Mucosa of rectum (tissue), 2 donors: ENCODE measurements at regions not wholly inside any gene's neighbourhood (a gene's known extent, or its start where the extent isn't known, plus 50 kb on each side); places are given as distances from the start of the nearest gene placed in this dataset.

ENCODE experiments used
- H3K27ac ChIP-seq, 2 donors: one replicate each; pipeline ENCODE4 v1.7.0; 2013; ENCODE audit warnings: inconsistent platforms in 2 of 2, low read depth in 2 of 2, low read length in 2 of 2
- H3K27me3 ChIP-seq, 2 donors: one replicate each; pipeline ENCODE4 v1.7.0; 2013; ENCODE audit warnings: low read length in 2 of 2; ENCODE audit not compliant: control insufficient read depth in 2 of 2, insufficient read depth in 2 of 2
- H3K36me3 ChIP-seq, 2 donors: one replicate each; pipeline ENCODE4 v1.7.0; 2013; ENCODE audit warnings: low read length in 2 of 2; ENCODE audit not compliant: control insufficient read depth in 2 of 2, insufficient read depth in 2 of 2
- H3K4me1 ChIP-seq, 2 donors: one replicate each; pipeline ENCODE4 v1.7.0; 2013; ENCODE audit warnings: low read length in 2 of 2, mild to moderate bottlenecking in 1 of 2; ENCODE audit not compliant: control insufficient read depth in 2 of 2, insufficient read depth in 2 of 2
- H3K4me3 ChIP-seq, 2 donors: one replicate each; pipeline ENCODE4 v1.7.0; 2013; ENCODE audit warnings: low read length in 2 of 2
- H3K9ac ChIP-seq, 2 donors: one replicate each; pipeline ENCODE4 v1.7.0; 2013; ENCODE audit warnings: low read length in 2 of 2, low read depth in 1 of 2, mild to moderate bottlenecking in 1 of 2
- H3K9me3 ChIP-seq, 2 donors: one replicate each; pipeline ENCODE4 v1.7.0; 2013; ENCODE audit warnings: low read length in 2 of 2; ENCODE audit not compliant: control insufficient read depth in 2 of 2
- donor health status: healthy.
- donor health status: Normal muscosa, but diverticular disease.

DNA sequence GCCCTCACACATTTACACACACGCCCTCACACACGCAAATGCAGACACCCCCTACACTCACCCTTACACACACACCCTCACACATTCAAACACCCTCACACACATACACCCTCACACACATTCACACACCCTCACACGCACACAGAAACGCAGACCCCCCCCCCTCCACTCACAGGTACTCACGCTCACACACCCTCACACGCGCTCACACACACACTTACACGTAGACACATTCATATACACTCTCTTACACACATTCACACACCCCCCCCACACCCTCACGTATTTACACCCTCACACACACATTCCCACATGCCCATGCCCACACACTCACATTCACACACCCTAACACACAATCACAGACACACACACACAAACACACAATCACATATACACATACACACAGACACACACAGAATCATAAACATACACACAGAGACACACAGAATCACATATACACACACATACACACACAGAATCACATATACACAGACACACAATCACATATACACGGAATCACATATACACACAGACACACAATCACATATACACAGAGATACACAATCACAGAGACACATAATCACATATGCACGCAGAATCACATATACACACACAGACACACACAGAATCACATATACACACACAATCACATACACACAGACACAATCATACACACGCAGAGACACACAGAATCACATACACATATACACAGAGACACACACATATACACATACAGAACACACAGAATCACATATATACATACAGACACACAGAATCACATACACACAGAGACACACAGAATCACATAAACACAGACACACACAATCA is 250.1 kb upstream of the RPL38 start:
- no peaks in the 10 kb centered on the region for H3K9me3 ChIP-seq
- H3K27me3 ChIP-seq, result peaks cover 11 to 17% of the 10 kb centered on the region in 2 donors
- H3K4me1 ChIP-seq, result peaks cover 16 to 36% of the 10 kb centered on the region in 2 donors
- peak overlapping the region; percentile 28 to 40 for H3K4me3 ChIP-seq
- peak overlapping the region in 1 of 2 donors; percentile 45 for H3K9ac ChIP-seq
- H3K36me3 ChIP-seq, result no peaks in the 10 kb centered on the region
- no peak overlapping the region for H3K27ac ChIP-seq

DNA sequence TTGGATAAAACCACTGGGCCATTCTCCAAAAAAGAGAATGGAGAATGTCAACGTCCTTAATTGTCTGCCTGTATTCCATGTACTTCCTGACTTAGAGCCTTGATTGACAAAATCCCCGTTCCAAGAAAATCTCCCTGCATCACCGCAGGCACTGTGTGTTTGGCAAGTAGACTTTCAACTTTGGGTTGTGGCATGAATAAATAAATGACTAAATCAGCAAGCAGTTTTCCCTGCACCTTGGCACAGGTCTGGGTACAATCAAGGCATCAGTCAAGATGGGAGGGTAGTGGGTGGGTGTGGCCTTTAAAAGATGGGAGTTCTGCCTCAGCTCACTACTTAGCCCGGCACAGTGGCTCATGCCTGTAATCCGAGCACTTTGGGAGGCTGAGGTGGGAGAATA is 248.5 kb upstream of the RPL38 start:
- Histone ChIP-seq H3K4me1 (peaks cover 16 to 36% of the 10 kb centered on the region in 2 donors), H3K27me3 (peaks cover 11 to 17% of the 10 kb centered on the region in 2 donors), H3K27ac (peak overlapping the region in 1 of 2 donors; percentile 58), H3K9ac (no peak overlapping the region), H3K4me3 (no peak overlapping the region), H3K9me3 (no peaks in the 10 kb centered on the region), H3K36me3 (no peaks in the 10 kb centered on the region)

DNA sequence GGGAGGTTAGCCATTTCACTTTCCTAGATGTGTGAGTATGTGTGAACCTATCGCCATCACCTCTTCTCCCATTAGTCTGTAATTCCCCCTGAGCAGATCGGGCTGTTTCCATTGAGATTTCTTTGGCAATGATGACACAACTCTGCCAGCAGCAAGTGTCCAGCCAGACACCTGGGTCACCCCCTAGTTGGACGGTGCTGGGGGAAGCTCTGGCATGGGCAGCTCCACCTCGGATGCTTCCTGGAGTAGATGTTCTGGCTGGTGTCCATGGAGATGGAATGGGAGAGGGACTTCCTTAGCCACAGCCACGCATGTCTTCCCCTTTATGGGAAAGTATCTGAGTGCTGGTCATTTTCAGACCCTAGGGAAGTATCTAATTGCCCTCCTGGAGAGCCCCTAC is 247.9 kb upstream of the RPL38 start:
- no peaks in the 10 kb centered on the region for H3K36me3 ChIP-seq
- peaks cover 16 to 36% of the 10 kb centered on the region in 2 donors for H3K4me1 ChIP-seq
- H3K9ac ChIP-seq, result no peak overlapping the region
- peaks cover 11 to 15% of the 10 kb centered on the region in 2 donors for H3K27me3 ChIP-seq
- peak overlapping the region in 1 of 2 donors; percentile 70 for H3K27ac ChIP-seq
- no peak overlapping the region for H3K4me3 ChIP-seq
- no peaks in the 10 kb centered on the region for H3K9me3 ChIP-seq

DNA sequence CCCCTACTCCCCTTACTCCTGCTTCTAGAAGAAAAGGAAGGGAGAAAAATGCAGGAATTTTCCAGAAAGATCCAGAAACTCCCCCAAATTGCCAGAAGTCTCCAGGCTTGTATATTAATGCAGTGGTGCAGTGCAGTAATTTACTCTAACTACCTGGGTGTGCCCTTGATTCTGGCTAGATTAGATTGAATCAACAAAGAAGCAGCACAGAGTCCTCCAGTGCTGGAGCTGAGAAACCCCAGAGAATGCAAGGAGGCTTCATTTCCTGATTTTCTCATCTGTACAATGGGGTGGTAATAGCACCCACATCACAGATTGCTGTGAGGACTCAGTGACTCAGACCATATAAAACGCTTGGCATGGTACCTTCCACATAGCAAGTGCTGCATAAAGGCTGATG is 247.3 kb upstream of the RPL38 start:
- Histone ChIP-seq H3K4me3 (peak overlapping the region in 1 of 2 donors; percentile 14), H3K4me1 (peaks cover 16 to 36% of the 10 kb centered on the region in 2 donors), H3K36me3 (no peaks in the 10 kb centered on the region), H3K9ac (peak overlapping the region in 1 of 2 donors; percentile 2), H3K9me3 (no peaks in the 10 kb centered on the region), H3K27me3 (peaks cover 11 to 14% of the 10 kb centered on the region in 2 donors), H3K27ac (peak overlapping the region; percentile 71 to 77)

DNA sequence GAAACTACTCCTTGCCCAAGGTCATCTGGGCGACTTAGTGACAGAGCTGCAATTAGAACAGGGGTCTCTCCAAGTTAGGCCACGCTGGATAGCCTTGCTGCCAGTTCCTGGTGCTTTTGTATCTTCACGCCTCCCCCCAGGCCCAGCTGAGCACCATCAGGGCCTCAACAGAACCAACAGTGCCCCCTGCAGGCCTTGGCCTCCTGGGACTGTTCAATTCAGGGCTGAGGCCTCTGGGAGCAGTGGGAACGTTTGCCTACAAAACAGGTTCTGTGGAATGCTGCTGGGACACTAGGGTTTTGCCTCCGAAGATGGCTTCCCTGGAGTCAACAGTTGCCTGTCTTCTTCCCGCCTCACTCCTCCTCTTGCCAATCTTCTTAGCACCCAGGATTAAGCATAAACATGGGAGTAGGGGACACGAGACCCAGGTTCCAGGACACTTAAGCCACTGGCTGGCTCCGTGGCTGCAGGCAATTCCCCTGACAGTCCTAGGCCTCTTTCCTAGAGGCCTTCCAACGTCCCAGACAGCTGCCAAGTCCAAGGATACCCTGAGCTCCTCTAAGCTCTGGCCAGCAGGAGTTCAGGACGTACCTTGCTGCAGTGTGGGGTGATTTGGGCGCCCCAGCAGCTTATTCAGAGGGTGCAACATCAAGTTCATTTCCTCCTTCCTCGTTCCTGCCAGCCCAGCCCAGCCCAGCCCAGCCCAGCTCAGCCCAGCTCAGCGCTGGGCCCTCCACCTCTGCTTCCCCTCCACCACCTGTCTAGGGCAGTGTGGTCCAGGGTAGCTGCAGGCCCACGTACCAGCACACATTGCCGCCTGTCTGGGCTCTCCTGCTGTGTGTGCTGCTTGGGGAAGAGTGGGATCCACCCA is 246.6 kb upstream of the RPL38 start:
- Histone ChIP-seq H3K4me1 (peaks cover 16 to 36% of the 10 kb centered on the region in 2 donors), H3K9me3 (no peaks in the 10 kb centered on the region), H3K27me3 (peaks cover 7 to 11% of the 10 kb centered on the region in 2 donors), H3K4me3 (peak overlapping the region; percentile 14 to 22), H3K27ac (peak overlapping the region; percentile 71 to 77), H3K9ac (peak overlapping the region in 1 of 2 donors; percentile 2), H3K36me3 (no peaks in the 10 kb centered on the region)

DNA sequence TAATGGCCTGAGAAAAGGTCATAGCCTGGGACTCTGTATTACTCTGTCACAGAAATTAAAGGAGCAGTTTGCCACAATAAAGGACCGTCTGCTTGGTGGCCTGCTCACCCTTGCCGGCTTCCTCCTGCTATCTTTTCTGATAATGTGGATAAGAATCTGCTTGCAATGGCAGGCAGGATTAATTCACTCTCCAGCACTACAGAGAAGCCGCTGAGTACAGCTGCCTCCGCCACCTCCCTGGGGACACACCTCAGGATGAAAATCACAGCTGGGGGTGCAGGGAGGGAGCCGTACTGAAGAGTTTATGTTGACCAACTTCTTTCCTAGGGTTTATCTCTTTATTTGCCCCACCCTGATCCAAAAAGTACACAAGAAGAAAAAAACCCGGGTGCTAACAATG is 245.9 kb upstream of the RPL38 start:
- H3K27me3 ChIP-seq, result peaks cover 5 to 6% of the 10 kb centered on the region in 2 donors

DNA sequence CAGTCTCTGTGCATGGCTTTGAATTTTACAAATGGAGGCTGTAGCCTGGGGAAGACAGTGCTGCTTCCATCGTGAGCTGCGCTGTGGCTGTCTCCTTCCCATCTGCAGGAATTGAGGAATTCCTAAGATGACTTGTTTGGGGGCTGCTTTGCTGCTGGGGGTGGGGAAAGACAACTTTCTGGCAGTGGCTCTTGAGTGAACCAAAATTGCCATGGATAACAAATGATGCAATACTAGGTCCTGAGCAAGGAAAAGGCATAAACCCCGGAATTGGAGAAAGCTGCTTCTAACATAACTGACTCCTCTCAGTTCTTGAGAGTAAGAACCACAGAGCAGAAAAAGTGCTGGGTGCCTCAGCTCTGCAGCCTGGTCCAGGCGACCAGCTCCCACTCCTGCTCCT is 245.0 kb upstream of the RPL38 start:
- Histone ChIP-seq H3K9ac (no peak overlapping the region), H3K27me3 (peaks cover 1 to 6% of the 10 kb centered on the region in 2 donors), H3K9me3 (no peaks in the 10 kb centered on the region), H3K4me3 (no peak overlapping the region), H3K36me3 (no peaks in the 10 kb centered on the region), H3K27ac (no peak overlapping the region), H3K4me1 (peaks cover 14 to 36% of the 10 kb centered on the region in 2 donors)

More for the DNA sequence above, 245.9 kb upstream of the RPL38 start:
- Histone ChIP-seq H3K9ac (no peak overlapping the region), H3K4me3 (no peak overlapping the region), H3K4me1 (peaks cover 14 to 40% of the 10 kb centered on the region in 2 donors), H3K9me3 (no peaks in the 10 kb centered on the region), H3K27ac (peak overlapping the region; percentile 36 to 77), H3K36me3 (no peaks in the 10 kb centered on the region)

DNA sequence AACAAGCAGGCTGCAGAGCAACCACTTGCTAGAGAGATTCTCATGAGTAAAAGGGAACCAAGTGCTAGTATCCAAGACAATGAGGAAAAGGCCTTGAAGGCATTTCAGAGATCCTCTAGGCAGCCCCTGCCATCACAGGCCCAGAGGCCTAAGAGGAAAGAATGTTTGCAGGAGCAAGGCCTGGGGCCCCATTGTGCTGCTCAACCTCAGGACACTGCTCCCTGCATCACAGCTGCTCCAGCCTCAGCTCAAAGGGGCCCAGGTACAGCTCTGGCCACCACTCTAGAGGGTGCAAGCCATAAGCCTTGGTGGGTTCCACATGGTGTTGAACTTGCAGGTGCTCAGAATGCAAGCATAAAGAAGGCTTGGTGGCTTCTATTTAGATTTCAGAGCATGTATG is 243.0 kb upstream of the RPL38 start:
- Histone ChIP-seq H3K27me3 (no peaks in the 10 kb centered on the region), H3K4me3 (no peak overlapping the region), H3K9me3 (no peaks in the 10 kb centered on the region), H3K27ac (no peak overlapping the region), H3K36me3 (no peaks in the 10 kb centered on the region), H3K4me1 (peaks cover 11 to 25% of the 10 kb centered on the region in 2 donors), H3K9ac (no peak overlapping the region)

DNA sequence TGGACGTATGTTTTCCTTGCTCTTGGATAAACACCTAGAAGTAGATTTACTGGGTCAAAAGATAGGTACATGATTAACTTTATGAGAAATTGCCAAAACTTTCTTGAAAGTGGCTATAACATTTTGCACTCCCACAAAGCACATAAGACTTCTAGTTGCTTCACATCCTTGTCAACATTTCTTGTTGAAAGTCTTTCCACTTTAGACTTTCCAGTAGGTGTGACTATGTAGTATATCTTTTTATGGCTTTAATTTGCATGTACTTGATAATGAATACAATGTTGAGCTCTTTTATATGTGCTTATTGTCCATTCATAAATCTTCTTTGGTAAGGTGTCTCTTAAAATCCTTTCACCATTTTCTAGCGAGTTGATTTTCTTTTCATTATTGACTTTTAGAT is 241.2 kb upstream of the RPL38 start:
- Histone ChIP-seq H3K4me1 (peaks cover 0 to 8% of the 10 kb centered on the region in 2 donors), H3K9ac (no peak overlapping the region), H3K27ac (no peak overlapping the region), H3K36me3 (no peaks in the 10 kb centered on the region), H3K9me3 (no peaks in the 10 kb centered on the region), H3K27me3 (peaks cover 0 to 5% of the 10 kb centered on the region in 2 donors), H3K4me3 (no peak overlapping the region)

DNA sequence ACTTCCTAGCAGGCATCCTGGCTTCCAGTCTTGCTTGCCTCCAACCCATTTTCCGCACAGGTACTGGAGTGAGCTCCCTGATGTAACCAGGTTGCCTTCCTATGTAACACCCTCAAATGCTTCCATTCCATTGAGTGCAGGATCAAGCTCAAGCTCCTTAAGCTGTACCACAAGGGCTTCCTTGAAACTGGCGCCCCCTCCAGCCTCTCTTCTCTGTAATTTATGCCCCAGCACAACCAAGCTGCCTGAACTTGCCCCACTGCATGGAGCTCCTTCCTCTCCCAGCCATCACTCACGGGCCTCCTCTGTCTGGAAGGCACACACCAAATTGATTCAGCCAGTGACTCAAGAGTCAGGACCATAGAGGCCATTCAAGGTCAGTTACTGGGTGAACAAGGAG is 234.8 kb upstream of the RPL38 start:
- H3K4me3 ChIP-seq, result no peak overlapping the region
- no peaks in the 10 kb centered on the region for H3K36me3 ChIP-seq

More for the DNA sequence above, 234.8 kb upstream of the RPL38 start:
- no peak overlapping the region for H3K9ac ChIP-seq
- no peaks in the 10 kb centered on the region for H3K4me1 ChIP-seq
- no peak overlapping the region for H3K27ac ChIP-seq
- H3K9me3 ChIP-seq, result no peaks in the 10 kb centered on the region
- peaks cover 0 to 20% of the 10 kb centered on the region in 2 donors for H3K27me3 ChIP-seq
